T follicular helper cell (primary cell): ENCODE measurements at regions not wholly inside any gene's neighbourhood (a gene's known extent, or its start where the extent isn't known, plus 50 kb on each side); places are given as distances from the start of the nearest gene placed in this dataset.
"Not testable (repeated sequence)": the region's sequence is repeated elsewhere in the genome, so short reads cannot be mapped to it uniquely, and the experiment has no call there.

Source experiments
- DNase-seq: peaks from one replicate; pipeline ENCODE4 v3.0.0-alpha.2; 2020; ENCODE audit warnings: low read depth

DNA sequence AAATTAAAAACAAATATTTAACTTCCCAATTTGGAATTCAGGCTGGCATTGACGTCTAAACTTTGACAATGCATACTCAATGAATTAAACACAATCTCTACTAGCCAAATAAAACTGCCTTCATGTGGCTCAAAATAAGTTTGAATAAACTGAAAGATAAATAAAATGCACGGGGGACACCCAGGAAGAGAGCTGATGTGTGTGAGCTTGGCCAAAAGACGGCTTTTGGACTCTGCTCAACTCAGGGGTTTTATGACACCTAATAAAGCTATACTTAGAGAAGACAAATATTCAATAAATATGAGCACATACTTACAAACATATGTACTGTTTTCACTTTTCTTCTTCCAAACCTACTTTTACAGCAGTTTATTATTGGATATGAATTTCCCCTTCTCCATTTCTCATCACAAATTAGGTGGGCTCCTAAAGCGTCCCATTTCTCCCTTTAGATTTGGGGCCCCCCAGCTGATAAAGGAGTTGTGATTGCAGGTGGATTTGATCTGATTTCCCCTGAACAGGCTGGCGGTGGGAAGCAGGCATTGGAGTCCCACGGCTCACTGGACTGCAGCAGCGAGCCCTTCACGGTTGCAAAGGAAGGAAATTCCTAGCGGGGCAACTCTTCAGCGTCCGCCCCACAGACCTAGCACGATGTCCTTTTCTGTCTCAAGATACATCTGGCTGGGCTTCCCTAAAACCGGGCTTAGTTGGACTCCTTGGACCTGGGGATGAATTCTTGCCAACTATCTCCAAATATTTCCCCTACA, 79.6 kb downstream of the INSIG1 start:
- no peak for DNase-seq

DNA sequence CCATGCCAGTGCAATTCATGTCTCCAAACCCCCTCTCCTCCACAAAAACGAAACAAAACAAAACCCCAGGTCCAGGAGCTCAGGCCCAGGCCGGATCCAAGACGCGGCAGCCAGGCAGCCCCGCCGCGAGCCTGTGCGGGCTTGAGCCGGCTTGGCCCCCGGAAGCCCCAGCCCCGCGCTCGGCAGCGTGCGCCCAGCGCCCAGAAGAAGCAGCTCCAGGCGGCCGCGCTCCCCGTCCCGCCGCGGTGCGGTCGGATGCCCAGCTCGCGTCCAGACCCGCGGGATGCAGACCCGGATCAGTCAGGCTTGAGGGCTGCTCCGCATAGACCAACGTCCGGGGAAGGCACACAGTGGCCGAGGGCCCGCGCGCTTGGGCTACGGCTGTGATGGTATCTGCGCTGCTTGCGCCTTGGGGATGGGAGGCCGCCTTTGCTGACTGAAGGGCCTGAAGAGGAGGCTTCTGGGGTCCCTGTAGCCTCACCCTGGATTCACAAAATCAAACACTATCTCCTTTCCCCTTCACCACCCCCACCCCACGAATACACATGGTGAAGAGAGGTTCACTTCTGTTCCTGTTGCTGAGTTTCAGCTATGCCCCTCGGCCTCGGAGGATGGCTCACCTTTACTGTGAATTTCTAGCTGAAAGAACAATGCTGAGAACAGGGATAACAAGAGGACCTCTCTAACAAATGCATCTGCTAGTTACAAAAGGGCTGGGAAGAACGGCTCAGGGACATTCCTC, 79.9 kb upstream of the EN2 start:
- no peak for DNase-seq

DNA sequence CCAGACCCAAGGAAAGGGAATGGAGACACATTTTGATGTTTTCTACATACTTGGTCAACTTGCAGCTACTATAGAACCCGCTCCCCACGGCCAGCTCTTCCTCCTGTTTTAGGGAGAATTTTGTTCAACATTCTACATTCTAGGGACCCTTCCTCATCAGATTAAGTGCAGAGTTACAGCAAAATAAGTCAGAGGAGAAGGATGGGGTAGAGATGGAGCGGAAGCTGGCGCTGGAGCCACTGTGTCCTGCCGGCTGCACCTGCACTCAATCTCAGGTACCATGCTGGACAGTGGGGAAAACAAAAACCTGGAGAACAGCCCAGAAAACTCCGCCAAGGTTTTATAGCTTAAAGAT, 79.4 kb upstream of the EN2 start:
- DNase-seq = no peak

DNA sequence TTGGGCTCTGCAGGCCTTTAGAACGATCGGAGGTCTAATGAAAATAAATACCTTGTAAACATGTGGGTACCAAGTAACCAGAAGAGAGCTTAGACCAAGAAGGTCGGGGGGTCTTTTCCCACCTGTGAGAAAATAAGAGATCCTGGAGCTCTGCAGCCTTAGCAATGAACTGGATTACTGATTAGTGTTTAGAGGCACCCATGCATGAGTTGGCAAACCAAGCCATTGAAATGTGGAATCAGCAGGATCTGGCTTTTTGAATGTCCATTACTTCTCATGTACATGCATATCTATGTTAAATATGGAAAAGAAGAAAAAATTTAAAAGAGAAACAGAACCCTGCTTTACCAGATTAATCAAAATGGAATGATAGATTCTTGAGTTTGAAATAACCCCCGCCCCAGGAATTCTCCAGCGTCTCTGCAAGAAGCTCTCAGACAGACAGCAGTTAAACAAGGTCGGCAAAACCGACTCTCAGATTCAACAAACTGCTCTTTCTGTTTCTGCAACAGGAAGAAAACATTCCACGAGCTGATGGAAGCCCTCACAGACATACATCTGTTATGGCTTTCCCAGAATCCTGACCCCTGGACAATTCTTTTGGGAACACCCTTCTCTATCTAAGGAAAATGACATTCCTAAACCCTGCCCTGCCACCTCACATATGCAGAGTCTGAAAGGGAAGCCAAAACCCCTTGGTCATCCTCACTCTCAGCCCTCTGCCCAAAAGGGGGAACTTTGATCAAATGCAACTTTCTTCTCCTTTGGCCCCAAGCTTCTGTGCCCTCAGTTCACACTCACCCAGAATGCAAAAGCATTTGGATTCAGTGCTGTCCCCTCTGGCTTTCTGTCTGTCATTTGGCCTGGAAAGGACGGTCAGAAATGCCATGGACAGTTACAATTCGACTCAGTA, 78.7 kb upstream of the EN2 start:
- no peak for DNase-seq

DNA sequence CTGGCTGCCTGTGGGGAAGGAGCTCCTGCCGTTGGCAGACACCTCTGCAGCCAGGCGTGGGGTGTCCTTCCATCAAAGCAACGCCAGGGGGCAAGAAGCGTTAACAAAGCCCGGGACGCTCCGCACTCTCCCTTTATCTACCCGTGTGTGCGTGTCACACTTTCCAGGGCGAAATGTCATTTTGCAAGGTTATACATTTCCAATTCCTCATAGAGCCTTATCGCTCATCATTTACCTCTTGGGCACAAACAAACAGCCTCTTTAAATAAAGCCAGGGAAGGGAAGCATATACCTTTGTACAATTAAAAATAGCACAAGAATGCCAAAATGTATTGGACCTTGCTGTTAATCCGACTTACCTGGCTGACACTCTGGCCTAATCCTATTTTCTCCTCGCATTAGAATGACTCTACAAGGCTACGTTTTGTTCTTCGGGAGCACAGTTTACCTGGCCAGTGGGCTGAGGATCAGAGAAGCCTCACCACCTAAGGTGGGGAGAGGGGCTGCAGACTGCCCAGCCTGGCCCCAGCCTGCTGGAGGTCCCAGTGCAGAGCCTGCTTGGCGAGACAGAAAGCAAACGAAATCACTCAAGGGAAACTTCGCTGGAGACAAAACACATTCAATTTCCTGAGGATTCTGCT, 77.6 kb upstream of the EN2 start:
- peak; percentile 48 for DNase-seq

DNA sequence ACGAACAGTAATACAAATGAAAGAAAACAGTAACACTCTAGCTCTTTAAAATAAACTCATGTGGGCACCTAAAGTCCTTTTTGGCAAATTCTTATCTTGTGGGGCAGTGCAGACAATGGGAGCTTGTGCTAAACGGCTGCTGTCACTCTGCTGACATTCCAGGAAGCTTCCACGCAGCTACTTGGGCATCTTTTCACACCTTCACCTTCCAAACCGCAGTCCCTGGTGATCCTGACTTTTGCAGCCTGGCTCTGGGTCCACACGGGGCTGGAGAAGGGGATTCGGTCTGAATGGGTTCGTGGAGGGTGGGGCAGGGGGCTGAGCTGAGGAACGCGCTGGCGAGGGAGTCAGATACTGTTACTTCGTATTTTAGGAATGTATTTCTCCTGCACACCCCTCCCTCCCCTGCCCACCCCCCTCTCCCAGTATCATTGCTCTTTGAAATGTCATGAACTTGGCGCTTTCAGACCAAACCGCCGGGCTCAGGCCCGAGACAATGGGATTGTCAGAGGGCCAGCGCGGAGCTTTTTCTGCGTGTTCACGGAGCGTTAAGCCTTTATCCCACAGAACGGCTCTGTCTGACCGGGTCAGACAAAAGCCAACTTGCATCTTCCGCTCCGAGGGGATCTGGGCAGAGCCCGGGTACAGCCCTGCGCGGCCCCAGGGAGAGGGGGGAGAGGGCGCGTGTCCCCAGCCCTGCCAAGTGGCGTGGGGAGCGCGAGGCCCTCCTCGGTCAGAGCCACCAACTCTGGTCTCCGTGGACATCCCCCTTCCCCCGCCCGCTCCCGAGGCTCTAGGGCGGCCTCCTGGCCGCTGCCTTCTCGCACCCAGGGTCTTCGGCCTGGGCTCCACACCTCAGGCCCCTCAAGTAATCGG, 76.7 kb upstream of the EN2 start:
- DNase-seq = no peak

DNA sequence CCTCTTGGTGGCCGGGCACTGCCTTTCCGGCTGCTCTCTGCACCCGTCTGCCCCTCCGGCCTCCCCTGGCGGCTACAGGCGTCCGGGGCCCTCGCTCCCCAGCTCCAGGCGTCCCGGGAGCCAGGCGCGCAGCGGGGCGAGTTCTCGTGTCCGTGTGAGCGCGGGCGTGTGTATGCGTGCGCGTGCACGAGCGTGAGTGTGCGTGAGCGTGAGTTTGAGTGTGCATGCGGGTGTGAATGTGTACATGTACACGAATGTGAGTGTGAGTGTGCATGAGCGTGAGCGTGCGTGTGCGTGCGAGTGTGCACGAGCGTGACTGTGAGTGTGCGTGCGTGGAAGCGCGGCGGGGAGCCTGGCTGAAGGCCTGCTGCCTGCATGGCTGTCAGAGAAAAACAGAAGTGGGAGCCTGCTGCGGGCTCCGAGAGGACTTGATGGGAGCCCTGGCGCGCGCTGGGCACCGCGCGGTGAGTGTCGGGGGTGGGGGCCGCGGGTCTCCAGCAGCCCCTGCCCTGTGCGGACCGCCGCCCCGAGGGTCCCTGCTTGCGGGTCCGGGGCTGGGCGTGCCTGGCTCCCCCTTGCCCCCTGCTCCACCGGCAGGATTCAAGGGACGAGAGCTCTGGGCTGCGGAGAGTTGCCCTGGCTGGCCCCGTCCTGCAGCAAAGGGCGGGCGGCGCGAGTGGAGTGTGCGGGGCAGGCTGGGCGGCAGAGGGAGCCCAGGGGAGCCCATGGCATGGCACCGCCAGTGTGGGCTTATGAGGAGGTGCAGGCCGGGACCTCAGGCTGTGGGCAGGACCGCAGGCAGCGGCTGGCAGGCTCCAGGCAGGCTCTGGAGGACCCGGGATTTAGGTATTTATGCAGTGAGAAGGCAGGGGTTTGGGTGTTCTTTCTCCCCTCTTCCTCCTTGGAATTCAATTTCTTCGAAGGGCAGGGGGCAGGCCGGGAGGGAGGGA, 75.8 kb upstream of the EN2 start:
- DNase-seq = no peak

DNA sequence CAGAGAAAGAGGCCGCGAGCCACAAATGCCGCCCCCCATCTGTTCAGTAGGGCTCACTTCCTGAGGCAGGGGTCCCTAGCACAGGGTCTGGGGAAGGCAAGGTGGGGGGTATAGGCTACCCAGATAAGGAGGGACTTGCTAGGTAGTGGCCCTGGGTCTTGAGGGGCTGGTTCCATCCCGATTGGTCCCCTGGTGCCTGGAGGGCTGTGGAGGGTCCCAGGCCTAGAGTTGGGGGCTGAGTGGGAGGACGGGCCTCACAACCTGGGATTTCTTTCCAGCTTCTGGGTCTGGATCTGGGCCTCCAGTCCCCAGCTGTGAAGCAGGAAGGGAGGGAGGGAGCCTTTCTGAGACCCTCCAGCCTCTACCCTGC, 75.1 kb upstream of the EN2 start:
- DNase-seq = no peak

DNA sequence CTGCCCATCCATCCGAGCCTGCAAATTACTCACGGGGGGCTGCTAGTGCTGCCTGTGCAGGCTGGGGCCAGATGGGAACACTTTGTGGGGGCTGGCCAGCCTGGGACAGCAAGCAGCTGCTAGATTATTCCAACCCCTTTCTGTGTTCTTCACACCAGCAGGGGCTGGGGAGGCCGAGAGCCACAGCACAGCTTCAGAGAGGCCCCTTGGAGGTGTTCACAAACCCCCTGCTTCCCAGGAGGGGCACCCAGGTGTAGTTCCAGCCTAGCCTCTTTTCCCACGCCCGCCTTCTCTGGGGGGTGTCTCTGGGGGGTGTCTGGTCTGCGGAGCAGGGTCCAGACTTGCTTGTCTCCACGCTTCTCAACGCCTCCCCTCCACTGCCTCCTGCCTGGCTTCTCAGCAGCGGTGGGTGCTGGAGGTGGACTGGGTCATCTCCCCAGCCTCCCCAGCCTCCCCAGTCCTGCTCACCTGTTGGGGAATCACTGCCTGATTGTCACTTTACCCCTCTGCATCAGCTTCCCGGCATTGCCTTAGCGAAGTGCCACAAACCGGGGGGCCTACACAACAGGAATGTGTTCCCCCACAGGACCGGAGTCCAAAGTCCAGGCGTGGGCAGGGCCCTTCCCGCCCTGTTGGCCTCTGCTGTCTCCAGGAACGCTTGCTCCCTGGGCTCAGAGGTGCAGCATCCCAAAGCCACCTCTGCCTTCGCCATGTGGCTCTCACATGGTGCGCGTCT, 74.0 kb upstream of the EN2 start:
- no peak for DNase-seq

DNA sequence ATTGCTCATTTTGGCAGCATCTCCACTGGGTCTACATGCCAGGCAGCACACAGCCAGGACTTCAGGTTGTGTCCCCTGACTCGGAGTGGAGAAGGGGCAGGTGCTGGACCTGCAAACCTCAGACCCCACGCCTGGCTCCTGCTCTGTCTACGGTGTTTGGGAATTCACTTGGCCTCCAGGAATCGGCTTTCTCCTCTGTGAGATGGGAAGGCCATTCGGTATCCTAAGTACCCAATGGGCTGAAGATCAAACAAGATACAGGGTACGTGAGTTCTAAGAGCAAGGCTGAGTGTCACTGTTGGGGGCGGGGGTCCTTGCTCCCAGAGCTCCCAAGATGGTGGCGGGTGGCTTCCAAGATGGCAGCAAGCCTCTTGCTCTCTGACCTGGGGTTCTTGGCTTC, 73.2 kb upstream of the EN2 start:
- no peak for DNase-seq

DNA sequence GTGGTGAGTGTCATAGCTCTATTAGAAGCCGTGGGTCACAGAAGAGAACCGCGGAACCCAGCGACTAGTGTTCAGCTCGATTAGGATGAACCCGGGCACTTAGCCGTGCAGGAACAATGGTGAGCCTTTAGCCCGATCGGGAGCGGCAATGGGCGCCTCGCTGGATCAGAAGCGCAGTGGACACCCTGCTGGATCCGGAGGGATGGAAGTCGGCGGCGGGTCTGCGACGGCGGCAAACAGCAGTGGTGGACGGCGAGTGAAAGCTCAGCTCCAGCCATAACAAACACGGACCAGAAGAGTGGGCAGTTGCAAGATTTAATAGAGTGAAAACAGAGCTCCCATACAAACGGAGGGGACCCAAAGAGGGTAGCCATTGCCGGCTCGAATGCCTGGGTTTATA, 72.7 kb upstream of the EN2 start:
- DNase-seq = not testable (repeated sequence)

DNA sequence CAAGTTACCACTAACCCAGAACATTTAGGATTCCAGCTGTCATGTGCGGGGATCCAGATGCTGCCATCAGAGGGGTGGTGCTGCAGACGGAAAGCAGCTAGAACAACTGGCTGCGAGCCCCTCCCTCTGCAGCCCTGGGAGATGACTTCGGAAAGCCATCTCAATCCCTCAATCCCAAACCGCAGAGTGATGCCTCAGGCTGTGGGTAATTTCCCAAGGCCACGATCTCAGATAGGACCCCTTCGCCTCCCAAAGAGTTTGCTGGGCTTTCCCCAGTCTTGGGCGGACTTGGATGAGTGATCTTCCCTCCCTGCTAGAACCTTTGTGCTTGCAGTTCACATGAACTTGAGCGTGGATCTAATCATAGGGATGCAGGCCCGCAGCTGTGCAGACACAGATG, 71.3 kb upstream of the EN2 start:
- DNase-seq = no peak

DNA sequence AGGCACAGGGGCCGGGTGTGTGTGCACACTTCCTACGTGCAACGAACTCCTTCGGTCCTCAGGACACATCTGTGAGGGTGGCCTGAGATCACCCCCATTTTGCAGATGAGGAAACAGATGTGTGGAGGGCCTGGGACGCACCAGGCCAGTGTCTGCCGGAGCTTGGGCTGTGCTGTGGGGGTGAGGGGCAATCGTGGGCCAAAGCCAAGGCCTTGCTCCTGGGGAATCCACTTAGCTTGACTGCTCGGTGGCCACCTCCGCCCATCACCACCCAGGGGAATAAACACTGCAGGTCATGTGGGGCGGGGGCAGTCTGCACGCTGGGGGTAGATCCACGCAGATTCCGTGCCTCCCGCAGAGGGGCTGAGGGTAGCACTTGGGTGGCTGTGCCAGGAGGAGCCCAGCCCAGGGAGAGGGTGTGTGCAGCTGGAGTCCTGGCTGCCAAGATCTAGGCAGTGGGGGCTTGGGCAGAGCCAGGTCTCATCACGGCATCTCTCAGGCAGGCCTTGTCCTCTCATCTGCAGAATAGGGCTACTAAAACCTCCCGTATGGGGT, 70.8 kb upstream of the EN2 start:
- DNase-seq = no peak

DNA sequence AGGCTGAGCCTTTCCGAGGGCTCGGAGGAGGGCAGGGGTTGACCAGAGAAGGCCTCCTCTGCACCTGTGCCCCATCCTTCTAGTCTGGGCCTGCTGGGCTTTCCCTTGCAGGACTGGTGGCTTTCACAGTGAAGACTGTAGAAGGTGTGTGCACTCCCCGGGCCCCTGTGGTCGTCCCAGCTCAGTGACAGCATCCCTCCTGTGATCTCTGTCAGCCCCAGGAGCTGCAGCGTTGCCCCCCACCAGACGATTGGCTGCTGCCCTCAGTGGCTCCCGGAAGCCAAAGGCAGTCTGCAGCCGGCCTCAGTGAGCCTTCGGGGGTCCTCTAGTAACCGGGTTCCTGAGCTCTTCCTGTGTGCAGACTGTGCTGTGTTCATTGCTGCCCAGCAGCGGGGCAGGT, 69.4 kb upstream of the EN2 start:
- DNase-seq = no peak

DNA sequence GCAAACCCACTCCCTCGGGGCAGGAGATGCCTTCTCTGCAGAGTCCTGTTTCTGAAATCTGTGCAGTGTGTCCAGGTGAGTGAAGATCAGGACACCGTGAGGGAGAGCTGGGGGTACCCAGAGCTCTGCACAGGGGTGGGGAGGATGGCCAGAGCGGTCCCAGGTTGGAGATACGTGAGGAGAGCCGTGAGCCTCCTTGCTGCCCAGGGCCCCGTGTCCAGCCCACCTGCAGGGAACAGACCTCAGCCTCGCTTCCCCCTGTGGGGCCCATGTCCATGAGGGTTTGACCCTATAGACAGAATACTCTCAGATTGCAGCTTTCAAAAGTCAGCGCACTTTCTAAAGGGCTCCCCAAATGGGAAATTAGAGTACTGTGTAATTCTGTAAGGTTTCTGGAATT, 66.5 kb upstream of the EN2 start:
- no peak for DNase-seq

DNA sequence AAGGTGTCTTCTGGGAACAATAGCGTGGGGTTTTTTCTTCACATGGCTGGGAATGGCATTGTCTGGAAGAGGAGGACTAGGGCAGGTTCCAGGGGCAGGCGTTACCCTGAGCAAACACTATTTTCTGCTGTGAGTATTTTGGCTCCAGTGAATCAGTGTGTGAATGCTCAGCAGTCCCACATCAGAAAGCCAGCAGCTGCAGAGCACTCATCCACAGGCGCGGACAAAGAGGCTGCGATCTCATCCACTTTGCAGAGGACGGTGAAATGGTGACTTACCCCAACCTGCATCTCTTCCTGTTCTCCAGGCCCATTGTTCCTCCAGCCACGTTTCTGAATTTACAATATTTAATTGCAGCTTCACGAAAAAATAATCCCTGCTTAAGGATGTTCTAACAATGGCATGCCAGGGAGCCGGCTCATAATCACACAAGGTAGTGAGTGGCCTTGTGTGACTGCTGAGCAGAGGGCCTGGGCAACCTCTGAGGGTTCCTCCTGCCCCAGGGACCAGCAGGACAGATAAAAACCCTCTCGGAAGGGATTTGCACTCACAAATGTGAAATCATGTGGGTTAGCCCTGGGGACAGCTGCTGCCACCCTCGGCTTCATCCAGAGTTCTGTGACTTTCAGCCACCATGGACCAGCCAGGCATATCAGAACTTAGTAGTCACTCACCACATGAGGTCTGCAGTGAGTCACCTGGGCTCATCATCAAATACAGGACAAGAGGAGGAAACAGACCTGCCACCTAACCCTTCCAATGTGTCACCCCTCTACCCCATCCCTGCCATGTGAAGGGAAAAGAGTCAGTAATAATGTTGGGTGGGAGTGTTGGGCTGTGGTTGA, 65.0 kb upstream of the EN2 start:
- DNase-seq = no peak

DNA sequence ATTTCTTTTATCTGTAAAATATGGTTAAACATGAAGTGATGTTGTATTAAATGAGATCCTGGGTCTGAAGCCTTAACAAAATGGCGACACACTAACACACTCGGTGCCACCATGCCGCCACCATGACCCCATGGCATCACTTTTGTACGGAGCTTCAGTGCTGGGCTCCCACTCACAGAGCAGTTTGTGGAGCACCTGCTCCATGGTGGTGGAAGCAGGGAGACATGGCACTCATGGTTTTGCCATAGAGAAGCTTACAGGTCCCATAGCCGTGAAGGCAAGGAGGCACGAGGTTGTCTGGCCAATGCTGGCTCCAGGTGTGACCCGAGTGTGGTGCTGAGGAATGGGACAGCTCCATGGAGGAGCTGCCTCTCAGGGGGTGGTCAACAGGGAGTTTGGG, 63.5 kb upstream of the EN2 start:
- DNase-seq = no peak

DNA sequence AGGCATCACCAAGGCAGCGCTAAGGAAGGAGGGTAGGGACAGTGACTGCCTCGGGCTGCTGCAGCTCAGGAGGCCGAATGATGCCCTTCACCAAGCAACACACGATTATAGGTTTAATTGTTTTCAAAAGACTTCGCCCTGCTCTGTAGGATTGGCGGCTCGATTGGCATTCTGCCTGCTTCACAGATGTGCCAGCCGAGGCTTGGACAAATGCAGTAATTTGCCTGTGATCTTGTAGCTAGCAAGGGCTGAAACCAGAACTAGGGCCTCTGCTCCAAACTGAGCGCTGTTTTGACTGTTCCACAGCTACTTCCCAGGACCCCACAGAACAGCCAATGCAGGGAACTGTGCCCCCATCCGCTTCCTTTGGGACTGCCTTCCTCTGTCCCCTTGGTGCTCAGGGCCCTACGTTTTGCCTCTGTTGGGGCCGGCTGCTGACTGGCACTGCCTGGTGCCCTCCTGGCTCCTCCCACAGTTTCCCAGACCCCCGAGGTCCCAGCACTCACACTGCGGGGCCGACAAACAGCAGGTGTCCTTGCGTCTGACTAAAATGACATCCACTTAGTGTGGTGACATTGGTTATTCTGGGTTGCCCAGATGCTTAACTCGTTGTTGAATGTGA, 62.6 kb upstream of the EN2 start:
- DNase-seq = no peak
